ENCODE measurements at regions not wholly inside any gene's neighbourhood (a gene's known extent, or its start where the extent isn't known, plus 50 kb on each side); places are given as distances from the start of the nearest gene placed in this dataset.
A peak's percentile ranks its signal among the peaks of the same experiment; 100 is the strongest.

DNA sequence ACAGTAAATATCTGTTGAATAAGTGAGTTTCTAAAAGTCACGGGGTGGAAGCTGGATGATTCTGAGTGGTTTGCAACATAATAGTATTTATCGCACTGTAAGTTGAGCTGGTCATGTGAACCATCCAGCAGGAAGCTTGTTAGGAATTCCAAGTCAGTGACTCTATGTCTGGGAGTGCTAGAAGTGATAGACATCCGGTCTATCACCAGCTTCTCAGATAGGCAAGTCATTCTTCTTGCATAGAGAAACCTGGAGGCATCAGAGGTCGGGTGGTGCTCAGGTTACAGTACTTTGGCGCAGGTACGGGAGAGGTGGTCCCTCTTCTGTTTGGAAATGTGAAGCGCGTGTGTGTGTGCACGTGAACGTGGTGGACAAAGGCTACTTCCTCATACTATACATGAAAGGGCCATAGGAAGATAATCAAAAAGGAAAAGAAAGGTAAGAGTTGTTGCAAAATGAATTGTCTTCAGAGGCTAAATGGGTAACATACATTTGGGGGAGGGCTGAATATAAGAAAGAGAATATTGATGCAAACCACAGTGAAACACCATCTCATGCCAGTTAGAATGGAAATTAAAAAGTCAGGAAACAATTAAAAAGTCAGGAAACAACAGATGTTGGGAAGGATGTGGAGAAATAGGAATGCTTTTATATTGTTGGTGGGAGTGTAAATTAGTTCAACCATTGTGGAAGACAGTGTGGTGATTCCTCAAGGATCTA, 299.3 kb upstream of the ZFP64 start:
- no TSS peak for BruUV-seq (replicated peaks)
- ChIA-PET CTCF (no interaction called here), POLR2A (ENCODE audit: unreplicated experiment) (no interaction called here)
- intact Hi-C loops (cut with micrococcal nuclease) = no loop called here
- Histone ChIP-seq H4K20me1 (ENCODE audit: low read length) (no peaks in the 10 kb centered on the region), H3K27me3 (ENCODE audit: low read length) (no peaks in the 10 kb centered on the region), H3K4me3 (ENCODE audit: low read length) (no peak overlapping the region), H3K9me2 (replicated peaks; ENCODE audit: low read length) (no peaks in the 10 kb centered on the region), H2AFZ (ENCODE audit: low read length) (no peak overlapping the region), H3F3A (ENCODE audit: low read length, unreplicated experiment) (no peaks in the 10 kb centered on the region), H3K4me1 (ENCODE audit: insufficient read depth, low read length) (no peaks in the 10 kb centered on the region), H3K9me3 (ENCODE audit: low read length) (no peaks in the 10 kb centered on the region), H3K4me2 (ENCODE audit: low read length) (no peak overlapping the region), H3K36me3 (ENCODE audit: low read depth, low read length) (no peaks in the 10 kb centered on the region), H3K9ac (ENCODE audit: low read length) (no peak overlapping the region), H3K27ac (ENCODE audit: low read length) (no peak overlapping the region), H3K79me2 (ENCODE audit: low read length) (no peaks in the 10 kb centered on the region)
- TF ChIP-seq EZH2 (IDR thresholded peaks at IDR 0.05; ENCODE audit: low read length, unreplicated experiment) (no peak), EZH2phosphoT487 (IDR thresholded peaks at IDR 0.05; ENCODE audit: borderline replicate concordance, low read length) (no peak)
- TF ChIP-seq, protein P1, sequence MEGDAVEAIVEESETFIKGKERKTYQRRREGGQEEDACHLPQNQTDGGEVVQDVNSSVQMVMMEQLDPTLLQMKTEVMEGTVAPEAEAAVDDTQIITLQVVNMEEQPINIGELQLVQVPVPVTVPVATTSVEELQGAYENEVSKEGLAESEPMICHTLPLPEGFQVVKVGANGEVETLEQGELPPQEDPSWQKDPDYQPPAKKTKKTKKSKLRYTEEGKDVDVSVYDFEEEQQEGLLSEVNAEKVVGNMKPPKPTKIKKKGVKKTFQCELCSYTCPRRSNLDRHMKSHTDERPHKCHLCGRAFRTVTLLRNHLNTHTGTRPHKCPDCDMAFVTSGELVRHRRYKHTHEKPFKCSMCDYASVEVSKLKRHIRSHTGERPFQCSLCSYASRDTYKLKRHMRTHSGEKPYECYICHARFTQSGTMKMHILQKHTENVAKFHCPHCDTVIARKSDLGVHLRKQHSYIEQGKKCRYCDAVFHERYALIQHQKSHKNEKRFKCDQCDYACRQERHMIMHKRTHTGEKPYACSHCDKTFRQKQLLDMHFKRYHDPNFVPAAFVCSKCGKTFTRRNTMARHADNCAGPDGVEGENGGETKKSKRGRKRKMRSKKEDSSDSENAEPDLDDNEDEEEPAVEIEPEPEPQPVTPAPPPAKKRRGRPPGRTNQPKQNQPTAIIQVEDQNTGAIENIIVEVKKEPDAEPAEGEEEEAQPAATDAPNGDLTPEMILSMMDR (conservative IDR thresholded peaks at IDR 0.05; ENCODE audit: low read depth, low read length) = no peak
- no peak for ATAC-seq
- peak; percentile 14 for DNase-seq

DNA sequence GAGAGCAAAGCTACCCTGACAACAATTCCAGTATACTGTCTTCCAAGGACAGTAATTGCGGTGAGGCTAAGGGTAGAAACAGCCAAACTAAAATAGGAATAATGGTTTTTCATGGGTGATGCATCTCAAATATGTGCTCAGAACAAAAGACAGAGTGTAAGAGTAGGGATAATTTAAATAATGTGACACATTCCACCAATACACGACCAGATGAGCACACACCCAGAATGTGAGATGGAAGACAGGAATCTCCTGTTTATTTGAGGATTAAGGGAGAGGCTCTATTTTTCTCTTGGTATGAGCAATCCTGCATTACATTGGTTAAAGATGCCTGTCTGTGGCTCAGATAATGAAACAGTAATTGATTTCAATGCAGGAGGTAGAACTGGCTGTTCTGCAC, 292.9 kb upstream of the ZFP64 start:
- H3K4me3 ChIP-seq (ENCODE audit: low read length) = no peak overlapping the region
- no peak overlapping the region for H3K27ac ChIP-seq (ENCODE audit: low read length)
- BruUV-seq (replicated peaks) = no TSS peak
- TF ChIP-seq EZH2 (IDR thresholded peaks at IDR 0.05; ENCODE audit: low read length, unreplicated experiment) (no peak), EZH2phosphoT487 (IDR thresholded peaks at IDR 0.05; ENCODE audit: borderline replicate concordance, low read length) (no peak)
- TF ChIP-seq, protein P1 (conservative IDR thresholded peaks at IDR 0.05; ENCODE audit: low read depth, low read length) = no peak
- ChIA-PET CTCF (no interaction called here), POLR2A (ENCODE audit: unreplicated experiment) (no interaction called here)
- intact Hi-C loops (cut with micrococcal nuclease) = no loop called here
- DNase-seq = no peak
- H2AFZ ChIP-seq (ENCODE audit: low read length) = no peak overlapping the region
- H3K79me2 ChIP-seq (ENCODE audit: low read length) = no peaks in the 10 kb centered on the region
- no peak overlapping the region for H3K4me2 ChIP-seq (ENCODE audit: low read length)
- H4K20me1 ChIP-seq (ENCODE audit: low read length) = no peaks in the 10 kb centered on the region
- no peaks in the 10 kb centered on the region for H3K36me3 ChIP-seq (ENCODE audit: low read depth, low read length)
- no peaks in the 10 kb centered on the region for H3K9me2 ChIP-seq (replicated peaks; ENCODE audit: low read length)
- peaks cover 4% of the 10 kb centered on the region; the same call in 1 of the 2 replicates for H3K27me3 ChIP-seq (ENCODE audit: low read length)
- 0 out of 2 replicates have a peak, but pooled peaks cover 4% of the 10 kb centered on the region for H3K9me3 ChIP-seq (ENCODE audit: low read length)
- H3K9ac ChIP-seq (ENCODE audit: low read length) = no peak overlapping the region
- H3F3A ChIP-seq (ENCODE audit: low read length, unreplicated experiment) = no peaks in the 10 kb centered on the region
- ATAC-seq = no peak
- H3K4me1 ChIP-seq (ENCODE audit: insufficient read depth, low read length) = no peaks in the 10 kb centered on the region

DNA sequence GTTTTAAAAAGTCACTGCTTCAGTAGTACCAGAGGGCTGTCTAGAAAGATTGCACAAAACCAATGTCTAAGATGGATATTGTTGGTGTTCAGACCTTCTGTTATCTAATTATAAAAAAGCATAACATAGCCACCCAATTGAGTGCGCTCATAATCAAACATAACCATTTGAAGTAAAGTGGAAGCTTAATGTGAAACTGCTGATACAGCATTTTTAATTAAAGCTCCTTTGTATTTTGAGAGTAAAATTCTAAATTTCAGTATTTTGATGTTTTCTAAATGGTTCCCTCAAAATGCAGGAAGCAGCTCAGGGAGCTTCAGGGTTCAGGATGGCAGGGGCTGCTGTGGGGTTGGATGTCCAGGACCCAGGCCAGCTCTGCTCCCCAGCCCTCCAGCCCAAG, 291.8 kb upstream of the ZFP64 start:
- ChIA-PET POLR2A (ENCODE audit: unreplicated experiment) (no interaction called here), CTCF (no interaction called here)
- Histone ChIP-seq H3K4me1 (ENCODE audit: insufficient read depth, low read length) (no peaks in the 10 kb centered on the region), H4K20me1 (ENCODE audit: low read length) (no peaks in the 10 kb centered on the region), H2AFZ (ENCODE audit: low read length) (no peak overlapping the region), H3K27ac (ENCODE audit: low read length) (no peak overlapping the region), H3K9me2 (replicated peaks; ENCODE audit: low read length) (no peaks in the 10 kb centered on the region), H3F3A (ENCODE audit: low read length, unreplicated experiment) (no peaks in the 10 kb centered on the region), H3K36me3 (ENCODE audit: low read depth, low read length) (no peaks in the 10 kb centered on the region), H3K9ac (ENCODE audit: low read length) (no peak overlapping the region), H3K9me3 (ENCODE audit: low read length) (0 out of 2 replicates have a peak, but pooled peaks cover 7% of the 10 kb centered on the region), H3K4me3 (ENCODE audit: low read length) (no peak overlapping the region), H3K79me2 (ENCODE audit: low read length) (no peaks in the 10 kb centered on the region), H3K4me2 (ENCODE audit: low read length) (no peak overlapping the region), H3K27me3 (ENCODE audit: low read length) (peaks cover 4% of the 10 kb centered on the region; the same call in 1 of the 2 replicates)
- ATAC-seq = no peak
- intact Hi-C loops (cut with micrococcal nuclease) = no loop called here
- TF ChIP-seq, protein P1 (conservative IDR thresholded peaks at IDR 0.05; ENCODE audit: low read depth, low read length) = no peak
- TF ChIP-seq EZH2phosphoT487 (IDR thresholded peaks at IDR 0.05; ENCODE audit: borderline replicate concordance, low read length) (no peak), EZH2 (IDR thresholded peaks at IDR 0.05; ENCODE audit: low read length, unreplicated experiment) (no peak)
- no TSS peak for BruUV-seq (replicated peaks)
- DNase-seq = no peak
